ENCODE measurements at regions not wholly inside any gene's neighbourhood (a gene's known extent, or its start where the extent isn't known, plus 50 kb on each side); places are given as distances from the start of the nearest gene placed in this dataset.

- TF ChIP-seq POLR2AphosphoS5 (IDR thresholded peaks at IDR 0.05), result no peak
- TF ChIP-seq CTCF (IDR thresholded peaks at IDR 0.05; ENCODE audit: poor library complexity, severe bottlenecking), result no peak
- TF ChIP-seq RAD21 (conservative IDR thresholded peaks at IDR 0.05), result no peak
- TF ChIP-seq EZH2 (IDR thresholded peaks at IDR 0.05; ENCODE audit: borderline replicate concordance, insufficient read depth, low read length, poor library complexity, severe bottlenecking), result no peak
- TF ChIP-seq EP300 (conservative IDR thresholded peaks at IDR 0.05; ENCODE audit: poor library complexity, severe bottlenecking), result no peak
These were observed 286.3 kb downstream of the FAM43A start for GRCh38 chr3:194971965-194972364.
